Activated CD8-positive, alpha-beta T cell treated with anti-CD3 and anti-CD28 coated beads for 36 hours (primary cell): ENCODE measurements at regions not wholly inside any gene's neighbourhood (a gene's known extent, or its start where the extent isn't known, plus 50 kb on each side); places are given as distances from the start of the nearest gene placed in this dataset.

Experiments
- ATAC-seq: fragments of 200-7000 bp; cut with Tn5 transposase; one replicate; pipeline ENCODE4 v1.10.0; 2021; ENCODE audit warnings: mild to moderate bottlenecking, moderate library complexity
- CTCF ChIA-PET: fragments of 350-600 bp; sonication (Branson Sonifier 250); formaldehyde crosslinking; loops from one replicate; lab custom pipeline; 2021; ENCODE audit warnings: antibody characterized with exemption; lab: Charles Lee
- POLR2A ChIA-PET: fragments of 350-600 bp; sonication (Branson Sonifier 250); formaldehyde crosslinking; loops from one replicate; lab custom pipeline; 2021; ENCODE audit warnings: antibody characterized with exemption; lab: Charles Lee
- DNase-seq: peaks from one replicate; pipeline ENCODE4 v3.0.0-alpha.2; 2020
- H3K27ac Mint-ChIP-seq: one replicate; pipeline ENCODE4 v1.8.0; 2021; ENCODE audit warnings: mild to moderate bottlenecking, mixed read lengths
- H3K27me3 Mint-ChIP-seq: one replicate; pipeline ENCODE4 v1.8.0; 2021; ENCODE audit warnings: mixed read lengths
- H3K36me3 Mint-ChIP-seq: one replicate; pipeline ENCODE4 v1.8.0; 2021; ENCODE audit warnings: low read depth, mixed read lengths
- H3K4me1 Mint-ChIP-seq: one replicate; pipeline ENCODE4 v1.8.0; 2021; ENCODE audit warnings: low read depth, mixed read lengths
- H3K4me3 Mint-ChIP-seq: one replicate; pipeline ENCODE4 v1.8.0; 2021; ENCODE audit warnings: mild to moderate bottlenecking, moderate library complexity, mixed read lengths
- H3K9me3 Mint-ChIP-seq: one replicate; pipeline ENCODE4 v1.8.0; 2021; ENCODE audit warnings: mixed read lengths
- CTCF ChIP-seq: fragments of 200-600 bp; IDR thresholded peaks from one replicate; pipeline ENCODE4 v1.8.0; 2022; ENCODE audit warnings: antibody characterized with exemption, mild to moderate bottlenecking
- intact Hi-C: fragments of 100-400 bp; cut with micrococcal nuclease; formaldehyde crosslinking; loops from one replicate; pipeline ENCODE4 v1.10.0; 2022

GRCh38 chr9:13607481-13608441 is 328.3 kb upstream of the MPDZ start:
- no peak for TF ChIP-seq CTCF
- no peak for ATAC-seq
- H3K27me3 Mint-ChIP-seq: no peaks in the 10 kb centered on the region
- intact Hi-C loops: no loop called here
- CTCF ChIA-PET: no interaction called here
- no peak overlapping the region for H3K27ac Mint-ChIP-seq
- peaks cover 2% of the 10 kb centered on the region for H3K9me3 Mint-ChIP-seq
- POLR2A ChIA-PET: no interaction called here
- H3K4me1 Mint-ChIP-seq: no peaks in the 10 kb centered on the region
- no peak overlapping the region for H3K4me3 Mint-ChIP-seq
- H3K36me3 Mint-ChIP-seq: no peaks in the 10 kb centered on the region
- DNase-seq: no peak

- POLR2A ChIA-PET: no interaction called here
- intact Hi-C loops: no loop called here
- H3K9me3 Mint-ChIP-seq: peaks cover 4% of the 10 kb centered on the region
- no peak for TF ChIP-seq CTCF
- CTCF ChIA-PET: no interaction called here
- no peak for DNase-seq
- H3K4me1 Mint-ChIP-seq: no peaks in the 10 kb centered on the region
- no peak overlapping the region for H3K4me3 Mint-ChIP-seq
- no peaks in the 10 kb centered on the region for H3K36me3 Mint-ChIP-seq
- ATAC-seq: no peak
- no peak overlapping the region for H3K27ac Mint-ChIP-seq
- H3K27me3 Mint-ChIP-seq: no peaks in the 10 kb centered on the region
These were observed 327.1 kb upstream of the MPDZ start for GRCh38 chr9:13606586-13606985.

- intact Hi-C loops: no loop called here
- POLR2A ChIA-PET: no interaction called here
- Mint-ChIP-seq H3K9me3 (peaks cover 4% of the 10 kb centered on the region), H3K4me1 (no peaks in the 10 kb centered on the region), H3K27me3 (no peaks in the 10 kb centered on the region), H3K27ac (no peak overlapping the region), H3K4me3 (no peak overlapping the region), H3K36me3 (no peaks in the 10 kb centered on the region)
- no peak for ATAC-seq
- DNase-seq: no peak
- no peak for TF ChIP-seq CTCF
- CTCF ChIA-PET: no interaction called here
These were observed 324.4 kb upstream of the MPDZ start for GRCh38 chr9:13603921-13604320.

GRCh38 chr9:13598738-13599137 is 319.2 kb upstream of the MPDZ start:
- no peak overlapping the region for H3K27ac Mint-ChIP-seq
- ChIA-PET CTCF (no interaction called here), POLR2A (no interaction called here)
- DNase-seq (no peak), ATAC-seq (no peak)
- no peaks in the 10 kb centered on the region for H3K36me3 Mint-ChIP-seq
- no peaks in the 10 kb centered on the region for H3K27me3 Mint-ChIP-seq
- no peak for TF ChIP-seq CTCF
- intact Hi-C loops: no loop called here
- H3K4me1 Mint-ChIP-seq: no peaks in the 10 kb centered on the region
- no peak overlapping the region for H3K4me3 Mint-ChIP-seq
- H3K9me3 Mint-ChIP-seq: peaks cover 3% of the 10 kb centered on the region

GRCh38 chr9:13597427-13597826 is 317.9 kb upstream of the MPDZ start:
- DNase-seq (no peak), ATAC-seq (no peak)
- Mint-ChIP-seq H3K27ac (no peak overlapping the region), H3K36me3 (no peaks in the 10 kb centered on the region), H3K9me3 (peaks cover 2% of the 10 kb centered on the region), H3K27me3 (no peaks in the 10 kb centered on the region), H3K4me3 (no peak overlapping the region), H3K4me1 (no peaks in the 10 kb centered on the region)
- POLR2A ChIA-PET: no interaction called here
- CTCF ChIA-PET: no interaction called here
- intact Hi-C loops: no loop called here
- TF ChIP-seq CTCF: no peak
